GM12874 (cell line): ENCODE measurements at regions not wholly inside any gene's neighbourhood (a gene's known extent, or its start where the extent isn't known, plus 50 kb on each side); places are given as distances from the start of the nearest gene placed in this dataset.

Experiments used
- CTCF ChIP-seq: IDR thresholded peaks from 2 replicates; pipeline ENCODE4 v1.5.1; 2011; ENCODE audit warnings: low read depth, mild to moderate bottlenecking, control low read depth, low read length, moderate library complexity; ENCODE audit not compliant: insufficient read depth

DNA sequence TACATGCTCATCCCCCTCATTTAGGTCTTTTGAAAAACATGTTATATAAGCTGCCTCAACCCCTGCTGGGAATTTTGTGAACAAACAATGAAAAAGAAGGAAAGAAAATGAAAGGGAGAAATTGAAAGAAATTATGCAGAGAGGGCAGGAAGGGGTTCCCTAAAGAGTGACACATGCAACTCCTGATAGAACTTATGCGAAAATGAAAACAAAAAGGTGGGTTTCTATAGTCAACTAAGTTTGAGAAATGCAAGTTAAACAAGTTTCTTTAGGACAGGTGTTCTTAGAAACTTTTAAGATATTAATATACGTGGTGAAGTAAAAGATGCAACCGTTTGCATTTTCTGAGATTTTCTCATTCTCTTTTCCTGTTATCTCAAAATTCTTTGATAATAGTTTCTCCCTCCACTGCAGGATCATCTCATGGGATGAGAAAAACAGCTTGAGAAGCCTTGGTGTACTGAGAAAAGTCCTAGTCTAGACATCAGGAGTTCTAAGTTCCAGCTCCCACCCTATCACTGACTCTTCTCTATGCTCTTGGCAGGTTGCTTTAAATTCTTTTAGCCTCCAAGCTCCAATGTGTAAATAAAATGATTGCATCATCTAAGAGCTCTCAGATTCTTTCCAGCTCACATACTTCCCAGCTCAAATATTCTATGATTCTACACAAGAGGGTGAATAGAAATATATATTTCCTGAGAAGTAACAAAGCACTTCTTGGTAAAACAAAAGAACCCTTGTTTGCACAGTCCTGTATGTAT, 109.2 kb downstream of the FAM76B start:
- no peak for TF ChIP-seq CTCF

DNA sequence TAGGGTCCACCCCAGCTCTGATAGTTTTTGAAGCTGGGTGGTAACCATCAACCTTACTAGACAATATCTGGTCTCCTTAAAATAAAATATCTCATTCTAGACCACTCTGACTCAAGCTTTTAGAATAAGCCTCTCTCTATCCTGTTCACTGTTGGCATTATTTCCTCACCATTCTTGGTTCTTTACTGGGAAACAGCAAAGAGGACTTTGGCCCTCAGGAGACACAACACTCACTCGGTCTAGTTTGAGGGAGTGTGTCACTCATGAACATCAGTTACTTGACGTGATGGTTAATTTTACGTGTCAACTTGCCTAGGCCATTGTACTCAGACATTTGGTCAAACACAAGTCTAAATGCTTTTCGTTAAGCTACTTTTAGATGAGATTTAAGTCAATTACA, 110.6 kb downstream of the FAM76B start:
- no peak for TF ChIP-seq CTCF

DNA sequence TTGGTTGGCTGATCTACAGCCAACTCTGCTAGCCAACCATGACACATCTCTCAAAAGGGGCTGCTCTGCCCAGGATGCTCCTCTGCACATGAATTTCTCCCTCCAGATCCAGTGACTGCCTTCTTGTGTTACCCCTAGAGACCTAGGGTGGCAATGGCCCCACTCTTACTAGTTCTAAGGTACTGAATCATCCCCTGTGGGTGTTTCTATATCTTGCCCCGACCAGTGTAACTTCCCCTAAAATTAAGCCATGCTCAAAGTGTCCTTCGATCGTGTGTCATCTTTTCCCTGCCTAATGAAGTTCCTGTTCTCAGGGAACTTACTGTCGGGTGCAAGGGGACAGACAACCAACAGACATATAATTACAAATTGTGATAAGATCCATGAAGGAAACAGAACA, 113.3 kb downstream of the FAM76B start:
- TF ChIP-seq CTCF: no peak

- TF ChIP-seq CTCF: no peak
These were observed 114.0 kb downstream of the FAM76B start for GRCh38 chr11:95675585-95675984.

- no peak for TF ChIP-seq CTCF
These were observed 114.8 kb downstream of the FAM76B start for GRCh38 chr11:95674657-95675358.

DNA sequence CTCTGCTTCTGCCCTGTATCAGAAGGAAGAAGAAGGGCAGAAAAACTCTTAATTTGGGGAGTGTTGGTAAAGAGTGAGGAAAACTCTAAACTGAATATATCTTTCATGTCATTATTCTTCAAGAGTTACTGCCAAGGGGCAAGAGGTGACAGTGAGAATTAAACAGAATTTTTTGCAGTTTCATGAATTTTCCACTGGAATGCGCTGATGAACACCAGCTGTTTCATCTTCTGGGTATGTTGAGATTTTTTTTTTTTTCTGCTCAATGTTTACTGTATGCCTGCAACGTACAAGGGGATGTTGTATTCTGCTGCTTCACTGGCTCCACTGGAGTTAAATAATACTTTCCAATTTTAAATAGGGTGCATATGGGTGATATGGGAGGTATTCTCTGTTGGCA, 117.8 kb downstream of the FAM76B start:
- TF ChIP-seq CTCF: no peak

DNA sequence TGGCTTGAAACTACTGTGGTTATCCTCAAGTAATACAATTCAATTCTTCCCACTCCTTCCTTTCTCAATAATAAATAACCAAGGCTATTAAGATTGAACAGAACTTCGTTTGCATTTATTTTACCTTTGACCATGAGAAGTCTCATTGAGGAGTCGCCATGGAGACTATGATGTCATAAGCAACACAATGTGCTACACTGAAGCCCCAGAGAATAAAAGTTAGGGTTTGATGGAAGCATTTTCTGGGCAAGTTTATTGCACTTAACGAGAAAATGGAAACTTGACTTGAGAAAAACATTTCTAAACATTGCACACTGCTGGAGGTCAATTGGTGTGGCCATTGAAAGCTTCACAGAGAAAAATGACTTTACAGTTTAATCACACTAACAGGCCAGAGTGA, 121.5 kb downstream of the FAM76B start:
- TF ChIP-seq CTCF: no peak
